Endothelial cell of umbilical vein (primary cell): ENCODE measurements at regions not wholly inside any gene's neighbourhood (a gene's known extent, or its start where the extent isn't known, plus 50 kb on each side); places are given as distances from the start of the nearest gene placed in this dataset.

Experiments
- BruUV-seq: library from RNA; stranded (reverse); fragments of 400-500 nt; replicated peaks from 2 replicates; lab custom pipeline; 2021; lab: Mats Ljungman, UMichigan
- CTCF ChIA-PET: fragments of 300-600, 350-600 bp; sonication (Branson Sonifier 250); formaldehyde crosslinking; loops from one replicate; lab custom pipeline; 2021; ENCODE audit warnings: antibody characterized with exemption, inconsistent platforms; lab: Charles Lee
- POLR2A ChIA-PET: fragments of 300-600, 350-600 bp; sonication (Branson Sonifier 250); formaldehyde crosslinking; loops from one replicate; lab custom pipeline; 2021; ENCODE audit warnings: antibody characterized with exemption, inconsistent platforms; lab: Charles Lee
- DNase-seq: peaks from one replicate; pipeline ENCODE4 v3.0.0-alpha.2; 2011; ENCODE audit warnings: low read depth, low spot score
- FAIRE-seq: peaks from 2 replicates; lab custom pipeline; 2011; peaks lifted over from hg19 to GRCh38; lab: Jason Lieb, UNC
- H2AFZ ChIP-seq: 2 replicates; pipeline ENCODE4 v1.6.0; 2012; ENCODE audit warnings: low read depth, low read length, control low read depth, inconsistent platforms
- H3K27ac ChIP-seq: 2 replicates; pipeline ENCODE4 v1.5.1; 2011; ENCODE audit warnings: low read depth, mild to moderate bottlenecking, control low read depth, low read length, moderate library complexity; ENCODE audit not compliant: insufficient read depth
- H3K27me3 ChIP-seq, 2 experiments: 2 replicates each; pipeline versions ENCODE4 v1.6.0 to v1.6.1; 2011; ENCODE audit warnings: low read length in 2 of 2, mixed read lengths in 1 of 2; ENCODE audit not compliant: control insufficient read depth in 2 of 2, insufficient read depth in 2 of 2
- H3K36me3 ChIP-seq, 2 experiments: 2 replicates in 1 of 2; 3 replicates in 1 of 2; pipeline ENCODE4 v1.5.1; 2011; ENCODE audit warnings: low read length in 2 of 2, mild to moderate bottlenecking in 1 of 2, moderate library complexity in 1 of 2; ENCODE audit not compliant: control insufficient read depth in 2 of 2, insufficient read depth in 2 of 2; ENCODE audit errors: extremely low read depth in 1 of 2
- H3K4me1 ChIP-seq: 3 replicates; pipeline ENCODE4 v1.5.1; 2011; ENCODE audit warnings: mild to moderate bottlenecking, low read length; ENCODE audit not compliant: control insufficient read depth, insufficient read depth; ENCODE audit errors: extremely low read depth
- H3K4me2 ChIP-seq: 2 replicates; pipeline ENCODE4 v1.6.1; 2011; ENCODE audit warnings: low read length, control low read depth, mixed read lengths; ENCODE audit not compliant: insufficient read depth
- H3K4me3 ChIP-seq, 3 experiments: fragments of 200-600 bp in 1 of 3; sonication (generic), shearing (Covaris generic) in 1 of 3; replicated peaks in 1 of 3; 2 replicates each; pipeline ENCODE4 v1.5.1; 2011 to 2016; ENCODE audit warnings: control low read depth in 3 of 3, low read length in 3 of 3, mild to moderate bottlenecking in 2 of 3, inconsistent platforms in 1 of 3, low read depth in 1 of 3, moderate library complexity in 1 of 3; ENCODE audit not compliant: insufficient read depth in 1 of 3
- H3K79me2 ChIP-seq: 2 replicates; pipeline ENCODE4 v1.6.0; 2012; ENCODE audit warnings: low read length, inconsistent platforms; ENCODE audit not compliant: control insufficient read depth, insufficient read depth
- H3K9ac ChIP-seq: replicated peaks from 2 replicates; pipeline ENCODE3; 2011; ENCODE audit warnings: low read length, control low read depth; ENCODE audit not compliant: insufficient read depth; ENCODE audit errors: extremely low read depth
- H3K9me1 ChIP-seq: replicated peaks from 3 replicates; pipeline ENCODE4 v1.6.0; 2011; ENCODE audit warnings: mild to moderate bottlenecking, low read length; ENCODE audit not compliant: control insufficient read depth, insufficient read depth; ENCODE audit errors: extremely low read depth
- H3K9me3 ChIP-seq: replicated peaks from 2 replicates; pipeline ENCODE4 v1.5.1; 2012; ENCODE audit warnings: low read length, inconsistent platforms; ENCODE audit not compliant: control insufficient read depth, insufficient read depth
- H4K20me1 ChIP-seq: replicated peaks from 2 replicates; pipeline ENCODE3; 2011; ENCODE audit warnings: mild to moderate bottlenecking, low read length; ENCODE audit not compliant: control insufficient read depth, insufficient read depth; ENCODE audit errors: extremely low read depth
- EZH2 ChIP-seq: IDR thresholded peaks from 2 replicates; pipeline ENCODE4 v1.6.1; 2012; ENCODE audit warnings: borderline replicate concordance, low read depth, mild to moderate bottlenecking, moderate library complexity, low read length, inconsistent platforms; ENCODE audit not compliant: severe bottlenecking
- FOS ChIP-seq: IDR thresholded peaks from 2 replicates; pipeline ENCODE4 v1.6.1; 2011; ENCODE audit warnings: mild to moderate bottlenecking, low read length, moderate library complexity, borderline replicate concordance; ENCODE audit not compliant: insufficient read depth
- GATA2 ChIP-seq: IDR thresholded peaks from 2 replicates; pipeline ENCODE4 v1.7.0; 2011; ENCODE audit warnings: low read depth, mild to moderate bottlenecking, moderate library complexity, mixed read lengths, low read length; ENCODE audit not compliant: insufficient read length, insufficient read depth
- JUN ChIP-seq: IDR thresholded peaks from 2 replicates; pipeline ENCODE4 v1.6.1; 2011; ENCODE audit warnings: borderline replicate concordance, low read depth; ENCODE audit not compliant: insufficient read length, insufficient read depth
- MAX ChIP-seq: IDR thresholded peaks from 2 replicates; pipeline ENCODE4 v1.6.1; 2011; ENCODE audit not compliant: insufficient read depth, insufficient read length
- MYC ChIP-seq: IDR thresholded peaks from one replicate; pipeline ENCODE4 v1.6.1; 2011; ENCODE audit warnings: mild to moderate bottlenecking, low read depth, low read length
- POLR2A ChIP-seq: IDR thresholded peaks from 2 replicates; pipeline ENCODE4 v1.6.1; 2012; ENCODE audit warnings: low read depth, mild to moderate bottlenecking, control low read depth, low read length
- POLR2AphosphoS5 ChIP-seq: IDR thresholded peaks from 2 replicates; pipeline ENCODE4 v1.6.1; 2012; ENCODE audit warnings: low read depth, mild to moderate bottlenecking, control low read depth, low read length, moderate library complexity; ENCODE audit not compliant: insufficient read depth
- dilution Hi-C: fragments of 300-500 bp; cut with MboI; formaldehyde crosslinking; loops from one replicate; pipeline ENCODE4 v1.15.0; 2019; ENCODE audit warnings: low sequenced_read_pairs; ENCODE audit not compliant: extremely low pct_ligation_motif_present
- intact Hi-C: fragments of 100-400 bp; cut with micrococcal nuclease; formaldehyde crosslinking; loops from one replicate; pipeline ENCODE4 v1.10.0; 2022
- TF ChIP-seq, protein P1 (sequence below), 2 donors: IDR thresholded peaks; 1 replicate in 1 of 2; 2 replicates in 1 of 2; pipeline ENCODE4 v1.5.1; 2011; ENCODE audit warnings: low read length in 2 of 2, mild to moderate bottlenecking in 2 of 2, moderate library complexity in 2 of 2, control low read depth in 1 of 2, inconsistent platforms in 1 of 2, low read depth in 1 of 2; ENCODE audit not compliant: insufficient read depth in 1 of 2; ENCODE audit errors: extremely low read depth in 1 of 2

- no peaks in the 10 kb centered on the region for H3K36me3 ChIP-seq
- FAIRE-seq (no peak), DNase-seq (no peak)
- no peak overlapping the region for H3K9ac ChIP-seq
- no peak overlapping the region for H3K4me3 ChIP-seq
- TF ChIP-seq EZH2 (no peak), FOS (no peak), MAX (no peak), POLR2A (no peak), JUN (no peak)
- TF ChIP-seq, protein P1, sequence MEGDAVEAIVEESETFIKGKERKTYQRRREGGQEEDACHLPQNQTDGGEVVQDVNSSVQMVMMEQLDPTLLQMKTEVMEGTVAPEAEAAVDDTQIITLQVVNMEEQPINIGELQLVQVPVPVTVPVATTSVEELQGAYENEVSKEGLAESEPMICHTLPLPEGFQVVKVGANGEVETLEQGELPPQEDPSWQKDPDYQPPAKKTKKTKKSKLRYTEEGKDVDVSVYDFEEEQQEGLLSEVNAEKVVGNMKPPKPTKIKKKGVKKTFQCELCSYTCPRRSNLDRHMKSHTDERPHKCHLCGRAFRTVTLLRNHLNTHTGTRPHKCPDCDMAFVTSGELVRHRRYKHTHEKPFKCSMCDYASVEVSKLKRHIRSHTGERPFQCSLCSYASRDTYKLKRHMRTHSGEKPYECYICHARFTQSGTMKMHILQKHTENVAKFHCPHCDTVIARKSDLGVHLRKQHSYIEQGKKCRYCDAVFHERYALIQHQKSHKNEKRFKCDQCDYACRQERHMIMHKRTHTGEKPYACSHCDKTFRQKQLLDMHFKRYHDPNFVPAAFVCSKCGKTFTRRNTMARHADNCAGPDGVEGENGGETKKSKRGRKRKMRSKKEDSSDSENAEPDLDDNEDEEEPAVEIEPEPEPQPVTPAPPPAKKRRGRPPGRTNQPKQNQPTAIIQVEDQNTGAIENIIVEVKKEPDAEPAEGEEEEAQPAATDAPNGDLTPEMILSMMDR (IDR thresholded peaks at IDR 0.05; ENCODE audit: extremely low read depth in 1 of 2, insufficient read depth in 1 of 2, low read depth in 1 of 2, low read length in 2 of 2) = no peak
- POLR2A ChIA-PET = no interaction called here
- no peaks in the 10 kb centered on the region for H3K27me3 ChIP-seq
- no peaks in the 10 kb centered on the region for H3K9me1 ChIP-seq
- no peak overlapping the region for H2AFZ ChIP-seq
- CTCF ChIA-PET = no interaction called here
- BruUV-seq = no TSS peak
- H3K27ac ChIP-seq = no peak overlapping the region
- dilution Hi-C loops (no loop called here), intact Hi-C loops (no loop called here)
- no peaks in the 10 kb centered on the region for H3K79me2 ChIP-seq
- H3K4me1 ChIP-seq = no peaks in the 10 kb centered on the region
- H4K20me1 ChIP-seq = no peaks in the 10 kb centered on the region
- no peaks in the 10 kb centered on the region for H3K9me3 ChIP-seq
- H3K4me2 ChIP-seq = no peak overlapping the region
These were observed 120.5 kb upstream of the MYO3A start for GRCh38 chr10:25813511-25813910.

GRCh38 chr10:25815236-25815635, 118.8 kb upstream of the MYO3A start:
- Histone ChIP-seq H4K20me1 (no peaks in the 10 kb centered on the region), H3K36me3 (no peaks in the 10 kb centered on the region), H2AFZ (no peak overlapping the region), H3K27me3 (no peaks in the 10 kb centered on the region), H3K27ac (no peak overlapping the region), H3K4me2 (no peak overlapping the region), H3K79me2 (no peaks in the 10 kb centered on the region), H3K9ac (no peak overlapping the region), H3K9me3 (no peaks in the 10 kb centered on the region), H3K4me1 (no peaks in the 10 kb centered on the region), H3K4me3 (no peak overlapping the region), H3K9me1 (no peaks in the 10 kb centered on the region)
- no peak for TF ChIP-seq GATA2
- no peak for TF ChIP-seq JUN
- no peak for TF ChIP-seq FOS
- no peak for TF ChIP-seq EZH2
- TF ChIP-seq, protein P1 (IDR thresholded peaks at IDR 0.05; ENCODE audit: extremely low read depth in 1 of 2, insufficient read depth in 1 of 2, low read depth in 1 of 2, low read length in 2 of 2) = no peak
- no peak for TF ChIP-seq POLR2AphosphoS5
- TF ChIP-seq POLR2A = no peak
- TF ChIP-seq MAX = no peak
- TF ChIP-seq MYC = no peak
- dilution Hi-C loops (no loop called here), intact Hi-C loops (no loop called here)
- ChIA-PET POLR2A (no interaction called here), CTCF (no interaction called here)
- no TSS peak for BruUV-seq
- DNase-seq (no peak), FAIRE-seq (no peak)
